ENCODE measurements at regions not wholly inside any gene's neighbourhood (a gene's known extent, or its start where the extent isn't known, plus 50 kb on each side); places are given as distances from the start of the nearest gene placed in this dataset.

DNA sequence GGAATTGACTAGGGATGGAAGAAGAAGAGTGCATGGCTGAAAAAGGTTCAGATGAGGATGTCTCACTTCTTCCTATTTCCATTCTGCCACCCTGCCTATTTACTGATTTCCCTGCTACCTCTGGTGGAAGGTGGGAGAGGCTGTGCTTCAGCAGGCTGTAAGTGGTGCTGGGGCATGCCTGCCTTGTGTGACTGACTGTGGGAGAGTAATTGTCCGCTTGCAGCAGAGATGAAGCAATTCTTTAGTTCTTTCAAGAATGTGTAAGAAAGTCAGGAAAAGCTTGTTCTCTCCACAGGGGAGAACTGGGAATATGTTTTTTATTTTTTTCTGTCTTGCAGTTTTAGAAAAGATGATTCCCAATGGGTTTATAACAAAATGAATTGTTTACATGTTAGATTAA lies 72.5 kb upstream of the NYAP2 start:
- no peak for TF ChIP-seq POLR2A (IDR thresholded peaks at IDR 0.05)
- TF ChIP-seq, protein P1, sequence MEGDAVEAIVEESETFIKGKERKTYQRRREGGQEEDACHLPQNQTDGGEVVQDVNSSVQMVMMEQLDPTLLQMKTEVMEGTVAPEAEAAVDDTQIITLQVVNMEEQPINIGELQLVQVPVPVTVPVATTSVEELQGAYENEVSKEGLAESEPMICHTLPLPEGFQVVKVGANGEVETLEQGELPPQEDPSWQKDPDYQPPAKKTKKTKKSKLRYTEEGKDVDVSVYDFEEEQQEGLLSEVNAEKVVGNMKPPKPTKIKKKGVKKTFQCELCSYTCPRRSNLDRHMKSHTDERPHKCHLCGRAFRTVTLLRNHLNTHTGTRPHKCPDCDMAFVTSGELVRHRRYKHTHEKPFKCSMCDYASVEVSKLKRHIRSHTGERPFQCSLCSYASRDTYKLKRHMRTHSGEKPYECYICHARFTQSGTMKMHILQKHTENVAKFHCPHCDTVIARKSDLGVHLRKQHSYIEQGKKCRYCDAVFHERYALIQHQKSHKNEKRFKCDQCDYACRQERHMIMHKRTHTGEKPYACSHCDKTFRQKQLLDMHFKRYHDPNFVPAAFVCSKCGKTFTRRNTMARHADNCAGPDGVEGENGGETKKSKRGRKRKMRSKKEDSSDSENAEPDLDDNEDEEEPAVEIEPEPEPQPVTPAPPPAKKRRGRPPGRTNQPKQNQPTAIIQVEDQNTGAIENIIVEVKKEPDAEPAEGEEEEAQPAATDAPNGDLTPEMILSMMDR (IDR thresholded peaks at IDR 0.05): no peak
